GM21619 (cell line): ENCODE measurements at regions not wholly inside any gene's neighbourhood (a gene's known extent, or its start where the extent isn't known, plus 50 kb on each side); places are given as distances from the start of the nearest gene placed in this dataset.

ENCODE experiments used
- ATAC-seq: cut with Tn5 transposase; IDR thresholded peaks from one replicate; pipeline ENCODE4 v1.9.1; 2021; ENCODE audit not compliant: unreplicated experiment

- ATAC-seq: no peak
Measured at GRCh38 chr3:164608554-164609276, 469.6 kb downstream of the SI start.

GRCh38 chr3:164604687-164605086 is 473.6 kb downstream of the SI start:
- ATAC-seq: no peak

- no peak for ATAC-seq
Measured at GRCh38 chr3:164577667-164578210, 500.6 kb downstream of the SI start.

- ATAC-seq: no peak
Measured at GRCh38 chr3:164572436-164572835, 505.9 kb downstream of the SI start.

GRCh38 chr3:164550857-164551256 is 527.4 kb downstream of the SI start:
- ATAC-seq: no peak

GRCh38 chr3:164539215-164539614 is 539.1 kb downstream of the SI start:
- no peak for ATAC-seq

GRCh38 chr3:164537485-164537884 is 540.8 kb downstream of the SI start:
- ATAC-seq: no peak

- no peak for ATAC-seq
Measured at GRCh38 chr3:164533275-164533674, 545.0 kb downstream of the SI start.

GRCh38 chr3:164526250-164526649 is 552.0 kb downstream of the SI start:
- ATAC-seq: no peak

GRCh38 chr3:164524201-164524600 is 554.1 kb downstream of the SI start:
- ATAC-seq: no peak

GRCh38 chr3:164522073-164522763 is 556.1 kb downstream of the SI start:
- ATAC-seq: no peak

GRCh38 chr3:164521644-164522043 is 556.7 kb downstream of the SI start:
- no peak for ATAC-seq

- ATAC-seq: no peak
Measured at GRCh38 chr3:164521139-164521538, 557.2 kb downstream of the SI start.

- no peak for ATAC-seq
Measured at GRCh38 chr3:164515256-164515655, 563.0 kb downstream of the SI start.

GRCh38 chr3:164514576-164514975 is 563.7 kb downstream of the SI start:
- no peak for ATAC-seq

- no peak for ATAC-seq
Measured at GRCh38 chr3:164507886-164508285, 570.4 kb downstream of the SI start.

GRCh38 chr3:164498917-164499316 is 579.4 kb downstream of the SI start:
- ATAC-seq: no peak

- no peak for ATAC-seq
Measured at GRCh38 chr3:164488893-164489292, 589.4 kb downstream of the SI start.

- no peak for ATAC-seq
Measured at GRCh38 chr3:164486150-164486549, 592.1 kb downstream of the SI start.

- ATAC-seq: no peak
Measured at GRCh38 chr3:164479978-164480377, 598.3 kb downstream of the SI start.

GRCh38 chr3:164479406-164479805 is 598.9 kb downstream of the SI start:
- ATAC-seq: no peak

GRCh38 chr3:164478323-164478722 is 600.0 kb downstream of the SI start:
- no peak for ATAC-seq
